ENCODE measurements at regions not wholly inside any gene's neighbourhood (a gene's known extent, or its start where the extent isn't known, plus 50 kb on each side); places are given as distances from the start of the nearest gene placed in this dataset.
"Not testable (repeated sequence)": the region's sequence is repeated elsewhere in the genome, so short reads cannot be mapped to it uniquely, and the experiment has no call there.

DNA sequence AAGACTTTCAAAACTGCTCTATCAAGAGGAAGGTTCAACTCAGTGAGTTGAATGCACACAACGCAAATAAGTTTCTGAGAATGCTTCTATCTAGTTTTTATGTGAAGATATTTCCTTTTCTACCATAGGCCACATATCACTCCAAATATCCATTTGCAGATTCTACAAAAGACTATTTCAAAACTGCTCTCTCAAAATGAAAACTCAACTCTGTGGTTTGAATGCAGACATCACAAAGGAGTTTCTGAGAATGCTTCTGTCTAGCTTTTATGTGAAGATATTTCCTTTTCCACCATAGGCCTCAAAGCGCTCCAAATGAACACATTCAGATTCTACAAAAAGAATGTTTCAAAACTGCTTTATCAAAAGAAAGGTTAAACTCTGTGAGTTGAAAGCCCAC lies 1093.1 kb upstream of the DEFB115 start:
- not testable (repeated sequence) for H3K4me1 ChIP-seq (ENCODE audit: control insufficient read depth, low read length); H3K36me3 ChIP-seq (ENCODE audit: control insufficient read depth, low read length)

DNA sequence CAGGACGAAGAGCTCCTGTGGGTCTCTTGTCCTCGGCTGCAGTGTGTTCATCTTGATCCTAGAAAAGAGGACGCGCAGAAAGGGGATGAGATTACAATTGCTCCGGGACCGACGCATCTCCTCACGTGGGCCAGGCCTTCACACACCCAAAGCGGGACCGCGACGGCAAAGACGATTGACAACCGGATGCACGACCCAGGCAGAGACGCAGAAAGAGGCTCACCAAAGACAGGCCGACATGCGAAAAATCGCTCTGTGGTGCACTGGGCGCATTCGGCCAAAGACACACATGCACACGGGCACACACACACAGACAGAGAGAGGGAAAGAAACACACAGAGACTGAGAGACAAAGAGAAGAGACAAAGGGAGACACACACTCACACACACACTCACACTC lies 1089.9 kb upstream of the DEFB115 start:
- Histone ChIP-seq H3K4me1 (ENCODE audit: control insufficient read depth, low read length) (no peaks in the 10 kb centered on the region), H3K27me3 (ENCODE audit: control insufficient read depth, low read length) (no peaks in the 10 kb centered on the region), H3K27ac (ENCODE audit: low read depth, low read length) (no peak overlapping the region), H3K79me2 (ENCODE audit: control insufficient read depth, low read length) (no peaks in the 10 kb centered on the region), H3F3A (ENCODE audit: control insufficient read depth, insufficient read depth) (no peaks in the 10 kb centered on the region), H3K36me3 (ENCODE audit: control insufficient read depth, low read length) (no peaks in the 10 kb centered on the region), H3K4me2 (ENCODE audit: low read length) (no peak overlapping the region), H3K9me3 (ENCODE audit: control insufficient read depth, insufficient read depth, low read length) (no peaks in the 10 kb centered on the region; the same call in 1 of the 2 replicates), H3K9me2 (replicated peaks; ENCODE audit: control insufficient read depth, low read length) (no peaks in the 10 kb centered on the region), H3K4me3 (ENCODE audit: low read length) (no peak overlapping the region), H4K20me1 (ENCODE audit: control insufficient read depth, insufficient read depth, low read depth, low read length) (no peaks in the 10 kb centered on the region)
- TF ChIP-seq EZH2phosphoT487 (IDR thresholded peaks at IDR 0.05; ENCODE audit: borderline replicate concordance, low read length), result no peak
- TF ChIP-seq, protein P1, sequence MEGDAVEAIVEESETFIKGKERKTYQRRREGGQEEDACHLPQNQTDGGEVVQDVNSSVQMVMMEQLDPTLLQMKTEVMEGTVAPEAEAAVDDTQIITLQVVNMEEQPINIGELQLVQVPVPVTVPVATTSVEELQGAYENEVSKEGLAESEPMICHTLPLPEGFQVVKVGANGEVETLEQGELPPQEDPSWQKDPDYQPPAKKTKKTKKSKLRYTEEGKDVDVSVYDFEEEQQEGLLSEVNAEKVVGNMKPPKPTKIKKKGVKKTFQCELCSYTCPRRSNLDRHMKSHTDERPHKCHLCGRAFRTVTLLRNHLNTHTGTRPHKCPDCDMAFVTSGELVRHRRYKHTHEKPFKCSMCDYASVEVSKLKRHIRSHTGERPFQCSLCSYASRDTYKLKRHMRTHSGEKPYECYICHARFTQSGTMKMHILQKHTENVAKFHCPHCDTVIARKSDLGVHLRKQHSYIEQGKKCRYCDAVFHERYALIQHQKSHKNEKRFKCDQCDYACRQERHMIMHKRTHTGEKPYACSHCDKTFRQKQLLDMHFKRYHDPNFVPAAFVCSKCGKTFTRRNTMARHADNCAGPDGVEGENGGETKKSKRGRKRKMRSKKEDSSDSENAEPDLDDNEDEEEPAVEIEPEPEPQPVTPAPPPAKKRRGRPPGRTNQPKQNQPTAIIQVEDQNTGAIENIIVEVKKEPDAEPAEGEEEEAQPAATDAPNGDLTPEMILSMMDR (IDR thresholded peaks at IDR 0.05; ENCODE audit: low read depth, low read length, poor library complexity, severe bottlenecking), result no peak

More for the DNA sequence above, 1093.1 kb upstream of the DEFB115 start:
- not testable (repeated sequence) for H3K79me2 ChIP-seq (ENCODE audit: control insufficient read depth, low read length); H4K20me1 ChIP-seq (ENCODE audit: control insufficient read depth, insufficient read depth, low read depth, low read length); H3F3A ChIP-seq (ENCODE audit: control insufficient read depth, insufficient read depth); H3K9me2 ChIP-seq (replicated peaks; ENCODE audit: control insufficient read depth, low read length); H3K4me3 ChIP-seq (ENCODE audit: low read length); H3K4me2 ChIP-seq (ENCODE audit: low read length); H3K27me3 ChIP-seq (ENCODE audit: control insufficient read depth, low read length); H3K9me3 ChIP-seq (ENCODE audit: control insufficient read depth, insufficient read depth, low read length); H3K27ac ChIP-seq (ENCODE audit: low read depth, low read length)

DNA sequence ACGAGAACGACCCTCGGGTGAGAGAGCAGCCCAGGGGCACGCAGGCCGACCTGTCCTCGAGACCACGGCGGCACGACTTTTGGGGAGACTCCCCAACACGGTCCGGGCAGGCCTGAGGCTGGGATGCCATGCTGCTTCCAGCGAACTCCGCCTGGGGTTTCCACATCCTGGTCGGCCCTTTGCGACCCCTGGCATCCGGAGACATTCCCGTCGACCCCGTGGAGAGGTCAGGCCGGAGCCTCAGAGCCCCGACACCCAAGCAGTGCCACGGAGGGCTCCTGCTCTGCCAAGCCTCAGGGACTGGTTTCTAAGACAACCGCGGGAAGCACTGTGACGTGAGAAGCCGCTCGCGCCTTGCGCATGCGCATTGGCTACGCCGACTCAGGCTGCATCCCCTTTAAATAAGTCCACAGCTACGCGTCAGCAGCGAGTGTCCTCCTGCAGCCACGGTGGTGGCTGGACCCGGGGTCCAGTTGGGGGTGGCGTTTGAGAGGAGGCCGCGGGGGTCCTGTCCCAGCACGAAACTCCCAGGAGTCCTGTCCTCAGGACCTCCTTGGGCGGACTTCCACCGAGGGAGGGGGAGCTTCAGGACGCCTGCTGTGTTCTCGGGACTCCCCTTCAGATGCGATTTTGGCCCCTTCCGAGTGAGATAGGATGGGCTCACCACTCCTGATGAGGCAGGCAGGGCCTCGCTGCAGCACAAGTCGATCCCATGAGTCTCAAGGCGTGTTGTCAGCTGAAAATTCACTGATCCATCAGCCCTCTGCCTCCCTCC lies 1089.3 kb upstream of the DEFB115 start:
- no peak overlapping the region for H3K4me2 ChIP-seq (ENCODE audit: low read length)
- no peak overlapping the region for H3K27ac ChIP-seq (ENCODE audit: low read depth, low read length)
- TF ChIP-seq, protein P1 (IDR thresholded peaks at IDR 0.05; ENCODE audit: low read depth, low read length, poor library complexity, severe bottlenecking), result no peak
- TF ChIP-seq EZH2phosphoT487 (IDR thresholded peaks at IDR 0.05; ENCODE audit: borderline replicate concordance, low read length), result no peak
- H3K4me3 ChIP-seq (ENCODE audit: low read length), result no peak overlapping the region
- H3K36me3 ChIP-seq (ENCODE audit: control insufficient read depth, low read length), result no peaks in the 10 kb centered on the region
- no peaks in the 10 kb centered on the region for H3K79me2 ChIP-seq (ENCODE audit: control insufficient read depth, low read length)
- H3K9me2 ChIP-seq (replicated peaks; ENCODE audit: control insufficient read depth, low read length), result no peaks in the 10 kb centered on the region
- no peaks in the 10 kb centered on the region for H3F3A ChIP-seq (ENCODE audit: control insufficient read depth, insufficient read depth)
- no peaks in the 10 kb centered on the region; the same call in 1 of the 2 replicates for H3K9me3 ChIP-seq (ENCODE audit: control insufficient read depth, insufficient read depth, low read length)
- H3K27me3 ChIP-seq (ENCODE audit: control insufficient read depth, low read length), result no peaks in the 10 kb centered on the region
- no peaks in the 10 kb centered on the region for H4K20me1 ChIP-seq (ENCODE audit: control insufficient read depth, insufficient read depth, low read depth, low read length)
- H3K4me1 ChIP-seq (ENCODE audit: control insufficient read depth, low read length), result no peaks in the 10 kb centered on the region

DNA sequence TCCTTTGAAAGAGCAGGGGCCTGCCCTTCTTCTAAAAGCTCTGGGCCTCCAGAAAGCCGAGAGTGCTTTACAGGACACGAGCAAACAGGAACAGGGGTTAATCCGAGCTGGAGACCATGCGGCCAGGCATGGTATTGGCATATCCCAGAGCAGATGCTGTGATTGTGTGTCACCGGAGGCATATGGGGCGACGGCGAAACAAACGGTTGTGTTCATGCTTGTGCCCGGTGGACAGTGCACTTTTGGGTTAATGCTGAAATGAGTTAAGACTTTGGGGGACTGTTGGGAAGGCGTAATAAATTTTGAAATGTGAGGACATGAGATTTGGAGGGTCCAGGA lies 1088.7 kb upstream of the DEFB115 start:
- Histone ChIP-seq H3K9me3 (ENCODE audit: control insufficient read depth, insufficient read depth, low read length) (no peaks in the 10 kb centered on the region; the same call in 1 of the 2 replicates), H3K9me2 (replicated peaks; ENCODE audit: control insufficient read depth, low read length) (no peaks in the 10 kb centered on the region), H3K79me2 (ENCODE audit: control insufficient read depth, low read length) (no peaks in the 10 kb centered on the region), H3F3A (ENCODE audit: control insufficient read depth, insufficient read depth) (no peaks in the 10 kb centered on the region), H3K36me3 (ENCODE audit: control insufficient read depth, low read length) (no peaks in the 10 kb centered on the region), H3K27me3 (ENCODE audit: control insufficient read depth, low read length) (no peaks in the 10 kb centered on the region), H3K4me1 (ENCODE audit: control insufficient read depth, low read length) (no peaks in the 10 kb centered on the region), H4K20me1 (ENCODE audit: control insufficient read depth, insufficient read depth, low read depth, low read length) (no peaks in the 10 kb centered on the region), H3K4me2 (ENCODE audit: low read length) (no peak overlapping the region), H3K4me3 (ENCODE audit: low read length) (no peak overlapping the region), H3K27ac (ENCODE audit: low read depth, low read length) (no peak overlapping the region)
- TF ChIP-seq EZH2phosphoT487 (IDR thresholded peaks at IDR 0.05; ENCODE audit: borderline replicate concordance, low read length), result no peak
- TF ChIP-seq, protein P1 (IDR thresholded peaks at IDR 0.05; ENCODE audit: low read depth, low read length, poor library complexity, severe bottlenecking), result no peak
